ENCODE measurements at regions not wholly inside any gene's neighbourhood (a gene's known extent, or its start where the extent isn't known, plus 50 kb on each side); places are given as distances from the start of the nearest gene placed in this dataset.

GRCh38 chr13:74710006-74710405 is 575.8 kb upstream of the KLF12 start:
- no peak for TF ChIP-seq CTCF (IDR thresholded peaks at IDR 0.05)
- intact Hi-C loops (cut with DNase I): no loop called here
- no peaks in the 10 kb centered on the region for H3K36me3 ChIP-seq

GRCh38 chr13:74709226-74709625 is 575.0 kb upstream of the KLF12 start:
- TF ChIP-seq CTCF (IDR thresholded peaks at IDR 0.05): no peak
- intact Hi-C loops (cut with DNase I): no loop called here
- no peak for DNase-seq
- Histone ChIP-seq H3K27me3 (no peaks in the 10 kb centered on the region), H3K4me1 (no peaks in the 10 kb centered on the region), H3K9me3 (no peaks in the 10 kb centered on the region), H3K9ac (ENCODE audit: low read depth in 2 of 2, low read length in 2 of 2) (no peak overlapping the region), H3K27ac (no peak overlapping the region), H3K4me3 (no peak overlapping the region), H3K36me3 (no peaks in the 10 kb centered on the region)

More at GRCh38 chr13:74710006-74710405, 575.8 kb upstream of the KLF12 start:
- H3K4me3 ChIP-seq: no peak overlapping the region
- H3K9me3 ChIP-seq: no peaks in the 10 kb centered on the region
- H3K9ac ChIP-seq (ENCODE audit: low read depth in 2 of 2, low read length in 2 of 2): no peak overlapping the region
- no peaks in the 10 kb centered on the region for H3K4me1 ChIP-seq
- H3K27ac ChIP-seq: no peak overlapping the region
- DNase-seq: no peak
- no peaks in the 10 kb centered on the region for H3K27me3 ChIP-seq

GRCh38 chr13:74708629-74709028 is 574.4 kb upstream of the KLF12 start:
- no peak for TF ChIP-seq CTCF (IDR thresholded peaks at IDR 0.05)
- H3K4me1 ChIP-seq: no peaks in the 10 kb centered on the region
- intact Hi-C loops (cut with DNase I): no loop called here

GRCh38 chr13:74707291-74707690 is 573.1 kb upstream of the KLF12 start:
- no peaks in the 10 kb centered on the region for H3K27me3 ChIP-seq
- intact Hi-C loops (cut with DNase I): no loop called here
- H3K9ac ChIP-seq (ENCODE audit: low read depth in 2 of 2, low read length in 2 of 2): no peak overlapping the region
- TF ChIP-seq CTCF (IDR thresholded peaks at IDR 0.05): no peak
- DNase-seq: no peak
- no peak overlapping the region for H3K27ac ChIP-seq
- no peak overlapping the region for H3K4me3 ChIP-seq
- H3K4me1 ChIP-seq: no peaks in the 10 kb centered on the region
- H3K36me3 ChIP-seq: no peaks in the 10 kb centered on the region
- H3K9me3 ChIP-seq: no peaks in the 10 kb centered on the region

More at GRCh38 chr13:74708629-74709028, 574.4 kb upstream of the KLF12 start:
- no peak overlapping the region for H3K27ac ChIP-seq
- no peaks in the 10 kb centered on the region for H3K9me3 ChIP-seq
- no peak for DNase-seq
- H3K27me3 ChIP-seq: no peaks in the 10 kb centered on the region
- no peak overlapping the region for H3K9ac ChIP-seq (ENCODE audit: low read depth in 2 of 2, low read length in 2 of 2)
- H3K4me3 ChIP-seq: no peak overlapping the region
- no peaks in the 10 kb centered on the region for H3K36me3 ChIP-seq

- no peaks in the 10 kb centered on the region for H3K27me3 ChIP-seq
- no peaks in the 10 kb centered on the region for H3K4me1 ChIP-seq
- no peak overlapping the region for H3K27ac ChIP-seq
- no peak overlapping the region for H3K4me3 ChIP-seq
- intact Hi-C loops (cut with DNase I): no loop called here
- no peak for TF ChIP-seq CTCF (IDR thresholded peaks at IDR 0.05)
- DNase-seq: no peak
- H3K9ac ChIP-seq (ENCODE audit: low read depth in 2 of 2, low read length in 2 of 2): no peak overlapping the region
- no peaks in the 10 kb centered on the region for H3K36me3 ChIP-seq
- H3K9me3 ChIP-seq: no peaks in the 10 kb centered on the region
Measured at GRCh38 chr13:74706801-74707200, 572.6 kb upstream of the KLF12 start.

GRCh38 chr13:74705438-74705837 is 571.2 kb upstream of the KLF12 start:
- intact Hi-C loops (cut with DNase I): no loop called here
- H3K27ac ChIP-seq: no peak overlapping the region
- DNase-seq: no peak
- no peaks in the 10 kb centered on the region for H3K36me3 ChIP-seq
- no peaks in the 10 kb centered on the region for H3K27me3 ChIP-seq
- no peaks in the 10 kb centered on the region for H3K4me1 ChIP-seq
- H3K9ac ChIP-seq (ENCODE audit: low read depth in 2 of 2, low read length in 2 of 2): no peak overlapping the region
- no peak for TF ChIP-seq CTCF (IDR thresholded peaks at IDR 0.05)
- H3K4me3 ChIP-seq: no peak overlapping the region
- H3K9me3 ChIP-seq: no peaks in the 10 kb centered on the region

All from colonic mucosa (tissue), 4 donors.